ENCODE measurements at regions not wholly inside any gene's neighbourhood (a gene's known extent, or its start where the extent isn't known, plus 50 kb on each side); places are given as distances from the start of the nearest gene placed in this dataset.

DNA sequence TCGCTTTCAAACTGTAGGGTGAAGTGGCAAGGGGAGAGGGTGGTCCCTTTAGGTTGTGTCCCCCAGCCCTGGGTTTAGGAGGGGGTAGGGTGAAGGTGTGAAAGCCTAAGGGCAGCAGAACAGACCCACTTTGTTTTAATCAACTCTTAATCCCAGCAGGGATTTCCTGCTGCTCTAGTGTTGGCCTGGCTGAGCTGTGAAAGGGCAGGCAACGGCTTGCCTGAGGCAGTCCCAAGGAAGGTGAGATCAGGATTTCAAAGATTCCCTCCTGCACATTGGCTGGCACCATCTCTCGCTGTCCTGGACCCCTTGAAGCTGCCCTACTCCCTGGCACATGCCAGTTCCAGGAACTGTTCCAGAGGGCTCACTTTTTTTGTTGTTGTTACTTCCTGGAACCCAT lies 221.3 kb downstream of the INSC start (continued):
- TF ChIP-seq, protein P1, sequence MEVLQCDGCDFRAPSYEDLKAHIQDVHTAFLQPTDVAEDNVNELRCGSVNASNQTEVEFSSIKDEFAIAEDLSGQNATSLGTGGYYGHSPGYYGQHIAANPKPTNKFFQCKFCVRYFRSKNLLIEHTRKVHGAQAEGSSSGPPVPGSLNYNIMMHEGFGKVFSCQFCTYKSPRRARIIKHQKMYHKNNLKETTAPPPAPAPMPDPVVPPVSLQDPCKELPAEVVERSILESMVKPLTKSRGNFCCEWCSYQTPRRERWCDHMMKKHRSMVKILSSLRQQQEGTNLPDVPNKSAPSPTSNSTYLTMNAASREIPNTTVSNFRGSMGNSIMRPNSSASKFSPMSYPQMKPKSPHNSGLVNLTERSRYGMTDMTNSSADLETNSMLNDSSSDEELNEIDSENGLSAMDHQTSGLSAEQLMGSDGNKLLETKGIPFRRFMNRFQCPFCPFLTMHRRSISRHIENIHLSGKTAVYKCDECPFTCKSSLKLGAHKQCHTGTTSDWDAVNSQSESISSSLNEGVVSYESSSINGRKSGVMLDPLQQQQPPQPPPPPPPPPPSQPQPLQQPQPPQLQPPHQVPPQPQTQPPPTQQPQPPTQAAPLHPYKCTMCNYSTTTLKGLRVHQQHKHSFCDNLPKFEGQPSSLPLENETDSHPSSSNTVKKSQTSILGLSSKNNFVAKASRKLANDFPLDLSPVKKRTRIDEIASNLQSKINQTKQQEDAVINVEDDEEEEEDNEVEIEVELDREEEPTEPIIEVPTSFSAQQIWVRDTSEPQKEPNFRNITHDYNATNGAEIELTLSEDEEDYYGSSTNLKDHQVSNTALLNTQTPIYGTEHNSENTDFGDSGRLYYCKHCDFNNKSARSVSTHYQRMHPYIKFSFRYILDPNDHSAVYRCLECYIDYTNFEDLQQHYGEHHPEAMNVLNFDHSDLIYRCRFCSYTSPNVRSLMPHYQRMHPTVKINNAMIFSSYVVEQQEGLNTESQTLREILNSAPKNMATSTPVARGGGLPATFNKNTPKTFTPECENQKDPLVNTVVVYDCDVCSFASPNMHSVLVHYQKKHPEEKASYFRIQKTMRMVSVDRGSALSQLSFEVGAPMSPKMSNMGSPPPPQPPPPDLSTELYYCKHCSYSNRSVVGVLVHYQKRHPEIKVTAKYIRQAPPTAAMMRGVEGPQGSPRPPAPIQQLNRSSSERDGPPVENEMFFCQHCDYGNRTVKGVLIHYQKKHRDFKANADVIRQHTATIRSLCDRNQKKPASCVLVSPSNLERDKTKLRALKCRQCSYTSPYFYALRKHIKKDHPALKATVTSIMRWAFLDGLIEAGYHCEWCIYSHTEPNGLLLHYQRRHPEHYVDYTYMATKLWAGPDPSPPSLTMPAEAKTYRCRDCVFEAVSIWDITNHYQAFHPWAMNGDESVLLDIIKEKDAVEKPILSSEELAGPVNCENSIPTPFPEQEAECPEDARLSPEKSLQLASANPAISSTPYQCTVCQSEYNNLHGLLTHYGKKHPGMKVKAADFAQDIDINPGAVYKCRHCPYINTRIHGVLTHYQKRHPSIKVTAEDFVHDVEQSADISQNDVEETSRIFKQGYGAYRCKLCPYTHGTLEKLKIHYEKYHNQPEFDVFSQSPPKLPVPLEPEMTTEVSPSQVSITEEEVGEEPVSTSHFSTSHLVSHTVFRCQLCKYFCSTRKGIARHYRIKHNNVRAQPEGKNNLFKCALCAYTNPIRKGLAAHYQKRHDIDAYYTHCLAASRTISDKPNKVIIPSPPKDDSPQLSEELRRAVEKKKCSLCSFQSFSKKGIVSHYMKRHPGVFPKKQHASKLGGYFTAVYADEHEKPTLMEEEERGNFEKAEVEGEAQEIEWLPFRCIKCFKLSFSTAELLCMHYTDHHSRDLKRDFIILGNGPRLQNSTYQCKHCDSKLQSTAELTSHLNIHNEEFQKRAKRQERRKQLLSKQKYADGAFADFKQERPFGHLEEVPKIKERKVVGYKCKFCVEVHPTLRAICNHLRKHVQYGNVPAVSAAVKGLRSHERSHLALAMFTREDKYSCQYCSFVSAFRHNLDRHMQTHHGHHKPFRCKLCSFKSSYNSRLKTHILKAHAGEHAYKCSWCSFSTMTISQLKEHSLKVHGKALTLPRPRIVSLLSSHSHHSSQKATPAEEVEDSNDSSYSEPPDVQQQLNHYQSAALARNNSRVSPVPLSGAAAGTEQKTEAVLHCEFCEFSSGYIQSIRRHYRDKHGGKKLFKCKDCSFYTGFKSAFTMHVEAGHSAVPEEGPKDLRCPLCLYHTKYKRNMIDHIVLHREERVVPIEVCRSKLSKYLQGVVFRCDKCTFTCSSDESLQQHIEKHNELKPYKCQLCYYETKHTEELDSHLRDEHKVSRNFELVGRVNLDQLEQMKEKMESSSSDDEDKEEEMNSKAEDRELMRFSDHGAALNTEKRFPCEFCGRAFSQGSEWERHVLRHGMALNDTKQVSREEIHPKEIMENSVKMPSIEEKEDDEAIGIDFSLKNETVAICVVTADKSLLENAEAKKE (CRISPR knock-in tag; IDR thresholded peaks at IDR 0.05) = no peak
- no peak for TF ChIP-seq CREB1 (CRISPR knock-in tag; IDR thresholded peaks at IDR 0.05; ENCODE audit: low read depth)
- TF ChIP-seq EZH2phosphoT487 (IDR thresholded peaks at IDR 0.05; ENCODE audit: unreplicated experiment) = no peak
- no peak for TF ChIP-seq ZNF331 (CRISPR knock-in tag; IDR thresholded peaks at IDR 0.05; ENCODE audit: low read depth)

- no peak for ATAC-seq
- peaks cover 10% of the 10 kb centered on the region; the same call in 1 of the 2 replicates for H3K9me2 ChIP-seq (ENCODE audit: insufficient read depth)
- no peaks in the 10 kb centered on the region for H4K20me1 ChIP-seq (replicated peaks; ENCODE audit: insufficient read depth)
- Mint-ChIP-seq H3K4me3 (no peak overlapping the region), H3K36me3 (ENCODE audit: low read depth) (peaks cover 21% of the 10 kb centered on the region), H3K27me3 (ENCODE audit: insufficient read depth, low read depth, poor library complexity) (no peaks in the 10 kb centered on the region), H3K9me3 (peaks cover 22% of the 10 kb centered on the region), H3K27ac (no peak overlapping the region), H3K4me1 (peaks cover 28% of the 10 kb centered on the region)
- no peak overlapping the region for H2AFZ ChIP-seq
- H3K79me2 ChIP-seq (replicated peaks; ENCODE audit: insufficient read depth) = no peaks in the 10 kb centered on the region
- no peak for TF ChIP-seq ZNF331 (CRISPR knock-in tag; IDR thresholded peaks at IDR 0.05; ENCODE audit: low read depth)
- TF ChIP-seq JUNB (IDR thresholded peaks at IDR 0.05; ENCODE audit: unreplicated experiment) = no peak
- no peak for TF ChIP-seq EZH2phosphoT487 (IDR thresholded peaks at IDR 0.05; ENCODE audit: unreplicated experiment)
- TF ChIP-seq CREB1 (CRISPR knock-in tag; IDR thresholded peaks at IDR 0.05; ENCODE audit: low read depth) = no peak
- no peak for TF ChIP-seq ZNF114 (CRISPR knock-in tag; IDR thresholded peaks at IDR 0.05)
- H3K4me3 ChIP-seq = no peak overlapping the region
- DNase-seq (ENCODE audit: low spot score) = no peak
- no peaks in the 10 kb centered on the region for H3K27me3 ChIP-seq (ENCODE audit: insufficient read depth)
- H3K27ac ChIP-seq (ENCODE audit: low read depth) = no peak overlapping the region
- H3K4me1 ChIP-seq (ENCODE audit: insufficient read depth) = peaks cover 9% of the 10 kb centered on the region
- H3F3A ChIP-seq (replicated peaks; ENCODE audit: low read depth) = no peaks in the 10 kb centered on the region
- H3K4me2 ChIP-seq = no peak overlapping the region
- no peaks in the 10 kb centered on the region for H3K36me3 ChIP-seq (ENCODE audit: insufficient read depth)
These were observed 224.6 kb downstream of the INSC start for GRCh38 chr11:15339302-15339701.
